K562 (cell line): ENCODE measurements at regions not wholly inside any gene's neighbourhood (a gene's known extent, or its start where the extent isn't known, plus 50 kb on each side); places are given as distances from the start of the nearest gene placed in this dataset.
A peak's percentile ranks its signal among the peaks of the same experiment; 100 is the strongest.

Source experiments
- ATAC-seq: fragments of 200-7000 bp; cut with Tn5 transposase; 3 replicates; pipeline ENCODE4 v1.9.1; 2020; ENCODE audit warnings: moderate library complexity
- BruUV-seq: library from RNA; stranded (reverse); fragments of 400-500 nt; replicated peaks from 2 replicates; lab custom pipeline; 2021; lab: Mats Ljungman, UMichigan
- CTCF ChIA-PET: fragments of 300-600 bp; formaldehyde crosslinking; extraction: SDS; loops from one replicate; lab custom pipeline; 2021; ENCODE audit warnings: low intra/inter-chr PET ratio; lab: Yijun Ruan, JAX
- POLR2A ChIA-PET: fragments of 300-600, 350-650 bp; sonication (Branson Sonifier 250); formaldehyde crosslinking; extraction: SDS; loops from one replicate; lab custom pipeline; 2021; ENCODE audit warnings: antibody characterized with exemption, inconsistent platforms; lab: Yijun Ruan, JAX
- DNase-seq, 4 experiments: peaks; one replicate each; pipeline versions ENCODE4 v3.0.0 to v3.0.0-alpha.2; 2011 to 2018; ENCODE audit warnings: low spot score in 3 of 4, mixed read lengths in 3 of 4; ENCODE audit errors: extremely low read depth in 1 of 4
- FAIRE-seq: peaks from 2 replicates; lab custom pipeline; 2011; peaks lifted over from hg19 to GRCh38; lab: Jason Lieb, UNC
- H2AFZ ChIP-seq: 2 replicates; pipeline ENCODE4 v1.6.0; 2011; ENCODE audit warnings: low read depth, low read length, control low read depth, inconsistent platforms
- H3K27ac ChIP-seq: fragments of 200-600 bp; 3 replicates; pipeline ENCODE4 v1.8.0; 2011; ENCODE audit warnings: low read depth, mild to moderate bottlenecking, control low read depth, inconsistent platforms, low read length, moderate library complexity, mixed read lengths; ENCODE audit errors: extremely low read depth
- H3K27me3 ChIP-seq, 2 experiments: fragments of 300-600 bp in 1 of 2; 2 replicates in 1 of 2; 3 replicates in 1 of 2; pipeline versions ENCODE4 v1.6.0 to v1.8.0; 2011; ENCODE audit warnings: inconsistent platforms in 2 of 2, low read length in 2 of 2, mild to moderate bottlenecking in 1 of 2, mixed read lengths in 1 of 2, moderate library complexity in 1 of 2; ENCODE audit not compliant: control insufficient read depth in 2 of 2, insufficient read depth in 2 of 2
- H3K36me3 ChIP-seq: fragments of 300-600 bp; 3 replicates; pipeline ENCODE4 v1.8.0; 2011; ENCODE audit warnings: mild to moderate bottlenecking, low read length, inconsistent platforms; ENCODE audit not compliant: control insufficient read depth, insufficient read depth
- H3K4me1 ChIP-seq, 2 experiments: fragments of 200-600 bp in 1 of 2; replicated peaks in 1 of 2; 2 replicates in 1 of 2; 3 replicates in 1 of 2; pipeline versions ENCODE4 v1.5.1 to v1.8.0; 2011; ENCODE audit warnings: inconsistent platforms in 2 of 2, low read length in 2 of 2, mild to moderate bottlenecking in 1 of 2, mixed read lengths in 1 of 2, moderate library complexity in 1 of 2; ENCODE audit not compliant: control insufficient read depth in 2 of 2, insufficient read depth in 2 of 2
- H3K4me2 ChIP-seq: 2 replicates; pipeline ENCODE4 v1.6.1; 2011; ENCODE audit warnings: low read length, control low read depth, inconsistent platforms, mixed read lengths; ENCODE audit not compliant: insufficient read depth
- H3K4me3 ChIP-seq: fragments of 200-600 bp; sonication (generic), shearing (Covaris generic); 2 replicates; pipeline ENCODE4 v1.5.1; 2016; ENCODE audit warnings: control low read depth, inconsistent platforms
- H3K79me2 ChIP-seq: fragments of 200-600 bp; 3 replicates; pipeline ENCODE4 v1.8.0; 2011; ENCODE audit warnings: low read length, inconsistent platforms; ENCODE audit not compliant: control insufficient read depth, insufficient read depth
- H3K9ac ChIP-seq, 2 experiments: 2 replicates each; pipeline versions ENCODE4 v1.6.0 to v1.6.1; 2011; ENCODE audit warnings: low read depth in 2 of 2, low read length in 2 of 2, control low read depth in 1 of 2, inconsistent platforms in 1 of 2, mild to moderate bottlenecking in 1 of 2, mixed read lengths in 1 of 2; ENCODE audit not compliant: insufficient read depth in 1 of 2
- H3K9me1 ChIP-seq: one replicate; pipeline ENCODE4 v1.6.0; 2011; ENCODE audit warnings: inconsistent platforms, mild to moderate bottlenecking, low read length, moderate library complexity; ENCODE audit not compliant: control insufficient read depth, insufficient read depth
- H3K9me3 ChIP-seq: replicated peaks from 2 replicates; pipeline ENCODE4 v1.5.1; 2011; ENCODE audit warnings: low read depth, low read length, inconsistent platforms; ENCODE audit not compliant: control insufficient read depth, insufficient read depth
- H4K20me1 ChIP-seq: replicated peaks from 2 replicates; pipeline ENCODE4 v1.6.1; 2011; ENCODE audit warnings: low read length, inconsistent platforms, mixed read lengths; ENCODE audit not compliant: control insufficient read depth, insufficient read depth
- CC2D1A ChIP-seq: fragments of 450-650 bp; IDR thresholded peaks from 2 replicates; pipeline ENCODE4 v1.6.1; 2017; ENCODE audit warnings: mild to moderate bottlenecking
- CSDE1 ChIP-seq, 2 experiments: fragments of 450-650 bp; IDR thresholded peaks; 2 replicates each; pipeline ENCODE4 v1.6.1; 2016; ENCODE audit warnings: mild to moderate bottlenecking in 1 of 2
- DNMT1 ChIP-seq: fragments of 450-650 bp; IDR thresholded peaks from 2 replicates; pipeline ENCODE4 v1.6.1; 2016; ENCODE audit warnings: antibody characterized with exemption, mild to moderate bottlenecking
- ELF1 ChIP-seq: fragments of 200-800 bp; sonication (Bioruptor generic); IDR thresholded peaks from 2 replicates; pipeline ENCODE4 v1.6.1; 2016; ENCODE audit warnings: missing genetic modification characterization, missing compliant biosample characterization
- EP400 ChIP-seq: fragments of 450-650 bp; IDR thresholded peaks from 2 replicates; pipeline ENCODE4 v1.6.1; 2017; ENCODE audit warnings: antibody characterized with exemption, mild to moderate bottlenecking, moderate library complexity
- KAT2B ChIP-seq: IDR thresholded peaks from one replicate; pipeline ENCODE4 v1.6.1; 2012; ENCODE audit warnings: low read depth, mild to moderate bottlenecking, control low read depth, inconsistent platforms, low read length, moderate library complexity
- MCM3 ChIP-seq: fragments of 450-650 bp; IDR thresholded peaks from 2 replicates; pipeline ENCODE4 v1.6.1; 2016
- MTF1 ChIP-seq: fragments of 250-450 bp; sonication (Bioruptor Pico); IDR thresholded peaks from 2 replicates; pipeline ENCODE4 v1.9.0; 2021; ENCODE audit warnings: moderate library complexity, mild to moderate bottlenecking, inconsistent platforms, borderline replicate concordance
- NFE2 ChIP-seq: IDR thresholded peaks from 2 replicates; pipeline ENCODE4 v1.6.1; 2014; ENCODE audit warnings: antibody characterized with exemption, low read depth
- NR2C1 ChIP-seq, 2 experiments: fragments of 450-650 bp; IDR thresholded peaks; 2 replicates each; pipeline ENCODE4 v1.6.1; 2017; ENCODE audit warnings: mild to moderate bottlenecking in 2 of 2, antibody characterized with exemption in 1 of 2, inconsistent platforms in 1 of 2, missing compliant biosample characterization in 1 of 2, missing genetic modification characterization in 1 of 2
- SIN3B ChIP-seq: fragments of 450-650 bp; IDR thresholded peaks from 2 replicates; pipeline ENCODE4 v1.6.1; 2017; ENCODE audit warnings: low read depth, mild to moderate bottlenecking, moderate library complexity
- SRSF9 ChIP-seq: fragments of 200-400 bp; formaldehyde crosslinking; IDR thresholded peaks from 2 replicates; pipeline ENCODE4 v1.6.1; 2017; ENCODE audit warnings: low read depth, low read length, borderline replicate concordance
- TAF1 ChIP-seq: IDR thresholded peaks from 2 replicates; pipeline ENCODE4 v1.6.1; 2011; ENCODE audit warnings: mild to moderate bottlenecking, low read length, moderate library complexity; ENCODE audit not compliant: insufficient read depth, control insufficient read depth, severe bottlenecking; ENCODE audit errors: extremely low read depth
- YBX1 ChIP-seq: fragments of 450-650 bp; IDR thresholded peaks from 2 replicates; pipeline ENCODE4 v1.7.1; 2016; ENCODE audit warnings: mild to moderate bottlenecking
- ZFP36 ChIP-seq: fragments of 150-350 bp; IDR thresholded peaks from 2 replicates; pipeline ENCODE4 v1.6.1; 2018; ENCODE audit warnings: low read length, low read depth; ENCODE audit not compliant: partially characterized antibody
- ZNF212 ChIP-seq: fragments of 450-650 bp; formaldehyde crosslinking; IDR thresholded peaks from 2 replicates; pipeline ENCODE4 v1.4.0; 2020; ENCODE audit warnings: mild to moderate bottlenecking
- ZNF239 ChIP-seq: fragments of 250-450 bp; sonication (Bioruptor Pico); IDR thresholded peaks from 2 replicates; pipeline ENCODE4 v1.4.0; 2020; ENCODE audit warnings: mild to moderate bottlenecking
- WGBS: fragments of 100-300 bp; shearing (Covaris generic); methylation state at CpG from one replicate; pipeline ENCODE4 v1.1.6; 2016; ENCODE audit warnings: low coverage, mixed read lengths; ENCODE audit not compliant: insufficient coverage; ENCODE audit errors: missing lambda C conversion rate; 5-methylcytosine and 5-hydroxymethylcytosine counted together
- in situ Hi-C: fragments of 300-500 bp; cut with MboI; formaldehyde crosslinking; loops from 4 replicates; pipeline ENCODE4 v1.15.0; 2018; ENCODE audit warnings: inconsistent platforms, mixed read lengths
- intact Hi-C: fragments of 100-400 bp; cut with micrococcal nuclease; formaldehyde crosslinking; loops from 2 replicates; pipeline ENCODE4 v1.14.2; 2022
- TF ChIP-seq, protein P1 (sequence below): fragments of 450-650 bp; conservative IDR thresholded peaks from 2 replicates; pipeline ENCODE4 v1.6.1; 2016; ENCODE audit warnings: missing genetic modification characterization, low read depth, mild to moderate bottlenecking, control low read depth, missing compliant biosample characterization

DNA sequence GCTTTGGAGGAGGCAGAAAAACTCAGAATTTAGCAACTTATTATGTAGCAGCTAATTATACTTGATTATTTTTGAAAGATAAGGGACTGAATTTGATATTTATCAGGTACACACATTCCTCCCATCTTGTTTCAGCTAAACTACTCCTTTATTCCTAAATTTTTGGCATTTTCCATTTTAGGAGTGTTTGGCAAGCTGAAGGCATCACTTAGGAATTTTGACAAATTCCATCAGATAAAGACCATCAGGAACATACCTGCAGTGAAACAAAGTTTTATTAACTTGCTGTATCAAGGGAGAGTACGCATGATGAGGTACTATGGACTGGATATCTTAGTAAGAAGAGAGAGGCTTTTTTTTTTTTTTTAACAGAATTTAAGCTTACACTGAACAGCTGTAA lies 1092.2 kb downstream of the PLA2G4A start (continued):
- TF ChIP-seq MCM3 (no peak), CC2D1A (no peak), KAT2B (no peak), CSDE1 (IDR thresholded peaks at IDR 0.05) (no peak), MTF1 (CRISPR knock-in tag) (no peak), TAF1 (no peak), SRSF9 (no peak), YBX1 (no peak)

DNA sequence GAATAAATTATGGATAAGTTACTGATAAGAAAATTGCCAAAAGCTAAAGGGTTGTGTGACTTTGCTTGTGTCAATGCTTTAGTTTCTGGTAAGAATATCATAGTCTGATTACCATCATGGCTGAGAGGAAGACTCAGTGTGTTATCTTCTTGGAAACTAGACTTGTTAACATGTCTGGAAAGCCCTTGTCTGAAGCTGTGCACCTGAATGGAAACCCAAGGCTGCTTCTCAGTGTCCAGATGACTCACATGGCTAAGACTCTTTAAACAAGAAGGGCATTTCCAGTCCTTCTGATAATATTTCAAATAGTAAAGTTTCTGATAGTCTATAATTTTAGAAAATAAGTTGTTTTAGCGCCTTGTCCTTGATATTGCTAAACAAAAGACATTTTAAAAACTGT lies 1092.7 kb downstream of the PLA2G4A start:
- in situ Hi-C loops: no loop called here
- POLR2A ChIA-PET: no interaction called here
- no peak for DNase-seq

More for the DNA sequence above, 1092.7 kb downstream of the PLA2G4A start:
- no peaks in the 10 kb centered on the region for H3K4me1 ChIP-seq
- ATAC-seq: no peak
- H3K27ac ChIP-seq: no peak overlapping the region
- TF ChIP-seq DNMT1 (no peak), ZNF239 (no peak), SIN3B (no peak), NR2C1 (IDR thresholded peaks at IDR 0.05) (no peak), NR2C1 (tag; IDR thresholded peaks at IDR 0.05) (no peak), ZFP36 (no peak), ZNF212 (CRISPR knock-in tag) (no peak), EP400 (no peak), ELF1 (tag) (no peak), NFE2 (no peak)
- TF ChIP-seq, protein P1, sequence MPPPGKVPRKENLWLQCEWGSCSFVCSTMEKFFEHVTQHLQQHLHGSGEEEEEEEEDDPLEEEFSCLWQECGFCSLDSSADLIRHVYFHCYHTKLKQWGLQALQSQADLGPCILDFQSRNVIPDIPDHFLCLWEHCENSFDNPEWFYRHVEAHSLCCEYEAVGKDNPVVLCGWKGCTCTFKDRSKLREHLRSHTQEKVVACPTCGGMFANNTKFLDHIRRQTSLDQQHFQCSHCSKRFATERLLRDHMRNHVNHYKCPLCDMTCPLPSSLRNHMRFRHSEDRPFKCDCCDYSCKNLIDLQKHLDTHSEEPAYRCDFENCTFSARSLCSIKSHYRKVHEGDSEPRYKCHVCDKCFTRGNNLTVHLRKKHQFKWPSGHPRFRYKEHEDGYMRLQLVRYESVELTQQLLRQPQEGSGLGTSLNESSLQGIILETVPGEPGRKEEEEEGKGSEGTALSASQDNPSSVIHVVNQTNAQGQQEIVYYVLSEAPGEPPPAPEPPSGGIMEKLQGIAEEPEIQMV (tag): no peak
- H3K4me3 ChIP-seq: no peak overlapping the region
- intact Hi-C loops: no loop called here
- no peak overlapping the region for H2AFZ ChIP-seq
- peak; percentile 54 for FAIRE-seq
- H4K20me1 ChIP-seq: no peaks in the 10 kb centered on the region
- H3K9ac ChIP-seq: no peak overlapping the region
- no TSS peak for BruUV-seq
- CTCF ChIA-PET: no interaction called here
- no peaks in the 10 kb centered on the region for H3K9me1 ChIP-seq
- no peaks in the 10 kb centered on the region for H3K9me3 ChIP-seq
- no peaks in the 10 kb centered on the region for H3K79me2 ChIP-seq
- H3K27me3 ChIP-seq: no peaks in the 10 kb centered on the region
- no peaks in the 10 kb centered on the region for H3K36me3 ChIP-seq
- H3K4me2 ChIP-seq: no peak overlapping the region
- 0% methylated on average over 1 of the region's 1 CpG for WGBS
